HG03064 (cell line): ENCODE measurements at regions not wholly inside any gene's neighbourhood (a gene's known extent, or its start where the extent isn't known, plus 50 kb on each side); places are given as distances from the start of the nearest gene placed in this dataset.

Experiments
- ATAC-seq: cut with Tn5 transposase; IDR thresholded peaks from one replicate; pipeline ENCODE4 v1.9.1; 2021; ENCODE audit warnings: low read depth; ENCODE audit not compliant: unreplicated experiment

- no peak for ATAC-seq
These were observed 454.5 kb downstream of the SUCLA2 start for GRCh38 chr13:47546391-47547225.

GRCh38 chr13:47545201-47546024, 455.7 kb downstream of the SUCLA2 start:
- no peak for ATAC-seq

- no peak for ATAC-seq
These were observed 461.8 kb downstream of the SUCLA2 start for GRCh38 chr13:47539317-47539716.

GRCh38 chr13:47523771-47524170, 477.3 kb downstream of the SUCLA2 start:
- no peak for ATAC-seq

- ATAC-seq = no peak
These were observed 479.1 kb downstream of the SUCLA2 start for GRCh38 chr13:47521890-47522487.

GRCh38 chr13:47519626-47520025, 481.4 kb downstream of the SUCLA2 start:
- no peak for ATAC-seq

- no peak for ATAC-seq
These were observed 482.5 kb downstream of the SUCLA2 start for GRCh38 chr13:47518530-47518929.

- ATAC-seq = no peak
These were observed 489.4 kb downstream of the SUCLA2 start for GRCh38 chr13:47511647-47512046.

GRCh38 chr13:47508527-47509228, 492.4 kb downstream of the SUCLA2 start:
- no peak for ATAC-seq

- ATAC-seq = no peak
These were observed 497.6 kb downstream of the SUCLA2 start for GRCh38 chr13:47503475-47503874.

- no peak for ATAC-seq
These were observed 498.9 kb downstream of the SUCLA2 start for GRCh38 chr13:47502166-47502565.

GRCh38 chr13:47499358-47500150, 501.5 kb downstream of the SUCLA2 start:
- ATAC-seq = no peak

GRCh38 chr13:47484548-47484947, 516.5 kb downstream of the SUCLA2 start:
- ATAC-seq = no peak

- no peak for ATAC-seq
These were observed 519.5 kb downstream of the SUCLA2 start for GRCh38 chr13:47481536-47481935.

- ATAC-seq = no peak
These were observed 520.1 kb downstream of the SUCLA2 start for GRCh38 chr13:47480951-47481350.

GRCh38 chr13:47480121-47480520, 521.0 kb downstream of the SUCLA2 start:
- ATAC-seq = no peak

- ATAC-seq = no peak
These were observed 522.1 kb downstream of the SUCLA2 start for GRCh38 chr13:47478985-47479384.

- ATAC-seq = no peak
These were observed 525.6 kb downstream of the SUCLA2 start for GRCh38 chr13:47475441-47475948.

GRCh38 chr13:47474839-47475238, 526.2 kb downstream of the SUCLA2 start:
- ATAC-seq = no peak

- ATAC-seq = no peak
These were observed 526.7 kb downstream of the SUCLA2 start for GRCh38 chr13:47474326-47474725.
